NCI-H2196 (cell line): ENCODE measurements at regions not wholly inside any gene's neighbourhood (a gene's known extent, or its start where the extent isn't known, plus 50 kb on each side); places are given as distances from the start of the nearest gene placed in this dataset.

Experiments
- DNase-seq: peaks from one replicate; lab custom pipeline; 2025; ENCODE audit not compliant: unreplicated experiment; lab: John Stamatoyannopoulos, UW

- no peak for DNase-seq
Measured at GRCh38 chr20:24894488-24894887, 54.6 kb upstream of the CST7 start.

GRCh38 chr20:24894967-24895366, 54.1 kb upstream of the CST7 start:
- no peak for DNase-seq

GRCh38 chr20:24895431-24895830, 53.6 kb upstream of the CST7 start:
- DNase-seq = no peak

GRCh38 chr20:24895898-24896658, 53.0 kb upstream of the CST7 start:
- no peak for DNase-seq

- no peak for DNase-seq
Measured at GRCh38 chr20:24896984-24897383, 52.1 kb upstream of the CST7 start.

GRCh38 chr20:24897974-24898373, 51.1 kb upstream of the CST7 start:
- DNase-seq = no peak

GRCh38 chr20:24899153-24899552, 49.9 kb upstream of the CST7 start:
- DNase-seq = no peak
